Neutrophil (primary cell): ENCODE measurements at regions not wholly inside any gene's neighbourhood (a gene's known extent, or its start where the extent isn't known, plus 50 kb on each side); places are given as distances from the start of the nearest gene placed in this dataset.

Source experiments
- H3K27ac ChIP-seq: fragments of 200-600 bp; sonication (generic); 2 replicates; pipeline ENCODE4 v1.5.1; 2016; ENCODE audit warnings: mild to moderate bottlenecking, moderate library complexity
- H3K27me3 ChIP-seq: fragments of 200-600 bp; sonication (generic); 2 replicates; pipeline ENCODE4 v1.6.0; 2016; ENCODE audit warnings: mild to moderate bottlenecking
- H3K36me3 ChIP-seq: fragments of 200-600 bp; sonication (generic); 2 replicates; pipeline ENCODE4 v1.5.1; 2017
- H3K4me1 ChIP-seq, 2 experiments: fragments of 200-600 bp in 1 of 2; sonication (generic) in 1 of 2; 1 replicate in 1 of 2; 2 replicates in 1 of 2; pipeline versions ENCODE4 v1.5.1 to v1.6.1; 2013 to 2016; ENCODE audit warnings: low read depth in 1 of 2, low read length in 1 of 2, mild to moderate bottlenecking in 1 of 2, moderate library complexity in 1 of 2; ENCODE audit not compliant: control insufficient read depth in 1 of 2, insufficient read depth in 1 of 2
- H3K4me3 ChIP-seq, 2 experiments: fragments of 200-600 bp in 1 of 2; sonication (generic) in 1 of 2; 1 replicate in 1 of 2; 2 replicates in 1 of 2; pipeline ENCODE4 v1.5.1; 2013 to 2016; ENCODE audit warnings: low read depth in 1 of 2, low read length in 1 of 2, mild to moderate bottlenecking in 1 of 2, moderate library complexity in 1 of 2
- H3K9me3 ChIP-seq: fragments of 200-600 bp; sonication (generic); 2 replicates; pipeline ENCODE4 v1.5.1; 2016
- CTCF ChIP-seq: fragments of 200-600 bp; sonication (generic); IDR thresholded peaks from 2 replicates; pipeline ENCODE4 v1.5.1; 2016; ENCODE audit warnings: antibody characterized with exemption

- no peak for TF ChIP-seq CTCF
- H3K4me3 ChIP-seq = no peak overlapping the region
- H3K27me3 ChIP-seq = no peaks in the 10 kb centered on the region
- H3K27ac ChIP-seq = no peak overlapping the region
- H3K36me3 ChIP-seq = no peaks in the 10 kb centered on the region
- no peaks in the 10 kb centered on the region for H3K4me1 ChIP-seq
- H3K9me3 ChIP-seq = no peaks in the 10 kb centered on the region
These were observed 2136.9 kb downstream of the MAT2B start for GRCh38 chr5:165642366-165642765.

GRCh38 chr5:165665735-165666400, 2160.4 kb downstream of the MAT2B start:
- H3K27me3 ChIP-seq = no peaks in the 10 kb centered on the region
- no peak overlapping the region for H3K27ac ChIP-seq
- no peak for TF ChIP-seq CTCF
- no peaks in the 10 kb centered on the region for H3K4me1 ChIP-seq
- no peak overlapping the region for H3K4me3 ChIP-seq
- H3K9me3 ChIP-seq = no peaks in the 10 kb centered on the region
- no peaks in the 10 kb centered on the region for H3K36me3 ChIP-seq

GRCh38 chr5:165673499-165673898, 2168.1 kb downstream of the MAT2B start:
- Histone ChIP-seq H3K36me3 (no peaks in the 10 kb centered on the region), H3K27ac (no peak overlapping the region), H3K4me3 (no peak overlapping the region), H3K9me3 (no peaks in the 10 kb centered on the region), H3K27me3 (no peaks in the 10 kb centered on the region), H3K4me1 (no peaks in the 10 kb centered on the region)
- no peak for TF ChIP-seq CTCF

GRCh38 chr5:165695796-165696195, 2190.4 kb downstream of the MAT2B start:
- TF ChIP-seq CTCF = no peak

GRCh38 chr5:165705960-165706359, 2200.5 kb downstream of the MAT2B start:
- Histone ChIP-seq H3K36me3 (no peaks in the 10 kb centered on the region), H3K4me1 (no peaks in the 10 kb centered on the region), H3K27me3 (no peaks in the 10 kb centered on the region), H3K9me3 (no peaks in the 10 kb centered on the region), H3K27ac (no peak overlapping the region), H3K4me3 (no peak overlapping the region)
- no peak for TF ChIP-seq CTCF

More at GRCh38 chr5:165695796-165696195, 2190.4 kb downstream of the MAT2B start:
- H3K27ac ChIP-seq = no peak overlapping the region
- no peaks in the 10 kb centered on the region for H3K4me1 ChIP-seq
- H3K9me3 ChIP-seq = no peaks in the 10 kb centered on the region
- no peak overlapping the region for H3K4me3 ChIP-seq
- no peaks in the 10 kb centered on the region for H3K27me3 ChIP-seq
- H3K36me3 ChIP-seq = no peaks in the 10 kb centered on the region
